ENCODE measurements at regions not wholly inside any gene's neighbourhood (a gene's known extent, or its start where the extent isn't known, plus 50 kb on each side); places are given as distances from the start of the nearest gene placed in this dataset.

DNA sequence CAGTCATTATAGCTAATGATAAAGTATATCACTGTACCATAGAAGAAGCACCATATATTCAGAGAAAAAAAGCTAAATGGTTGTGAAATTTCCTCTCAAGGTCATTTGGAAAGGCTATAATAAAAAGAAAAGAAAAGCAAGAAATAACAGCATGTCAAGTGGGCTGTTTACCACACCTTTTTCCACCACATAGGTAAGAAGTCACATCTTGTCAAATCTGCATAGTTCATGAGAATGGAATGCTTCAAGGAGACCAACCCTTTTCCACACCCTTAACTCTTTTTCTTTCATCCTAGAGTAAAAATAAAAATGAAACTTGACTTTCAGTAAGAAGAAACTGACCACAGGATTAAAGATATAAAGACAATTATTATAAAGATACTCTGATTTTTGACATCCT lies 91.2 kb downstream of the ATP6V1G3 start:
- DNase-seq (ENCODE audit: low spot score): no peak
- no peak overlapping the region for H3K27ac ChIP-seq (ENCODE audit: low read depth, low read length, poor library complexity, severe bottlenecking)
- H3K4me1 ChIP-seq (ENCODE audit: insufficient read depth, low read length, poor library complexity, severe bottlenecking): no peaks in the 10 kb centered on the region
- intact Hi-C loops (cut with micrococcal nuclease; ENCODE audit: unreplicated experiment): no loop called here
- POLR2A ChIA-PET (ENCODE audit: low non-redundant PET): no interaction called here
- BruUV-seq (replicated peaks): no TSS peak
- CTCF ChIA-PET: no interaction called here
- H3K27me3 ChIP-seq (replicated peaks; ENCODE audit: insufficient read depth, low read depth, low read length, poor library complexity): no peaks in the 10 kb centered on the region
- H3K36me3 ChIP-seq (ENCODE audit: insufficient read depth, low read length, poor library complexity, severe bottlenecking): no peaks in the 10 kb centered on the region
- no peak overlapping the region for H3K4me3 ChIP-seq (ENCODE audit: low read depth, low read length, poor library complexity, severe bottlenecking)
- H3K9me3 ChIP-seq (ENCODE audit: low read depth, low read length, poor library complexity, severe bottlenecking): no peaks in the 10 kb centered on the region
- TF ChIP-seq, protein P1, sequence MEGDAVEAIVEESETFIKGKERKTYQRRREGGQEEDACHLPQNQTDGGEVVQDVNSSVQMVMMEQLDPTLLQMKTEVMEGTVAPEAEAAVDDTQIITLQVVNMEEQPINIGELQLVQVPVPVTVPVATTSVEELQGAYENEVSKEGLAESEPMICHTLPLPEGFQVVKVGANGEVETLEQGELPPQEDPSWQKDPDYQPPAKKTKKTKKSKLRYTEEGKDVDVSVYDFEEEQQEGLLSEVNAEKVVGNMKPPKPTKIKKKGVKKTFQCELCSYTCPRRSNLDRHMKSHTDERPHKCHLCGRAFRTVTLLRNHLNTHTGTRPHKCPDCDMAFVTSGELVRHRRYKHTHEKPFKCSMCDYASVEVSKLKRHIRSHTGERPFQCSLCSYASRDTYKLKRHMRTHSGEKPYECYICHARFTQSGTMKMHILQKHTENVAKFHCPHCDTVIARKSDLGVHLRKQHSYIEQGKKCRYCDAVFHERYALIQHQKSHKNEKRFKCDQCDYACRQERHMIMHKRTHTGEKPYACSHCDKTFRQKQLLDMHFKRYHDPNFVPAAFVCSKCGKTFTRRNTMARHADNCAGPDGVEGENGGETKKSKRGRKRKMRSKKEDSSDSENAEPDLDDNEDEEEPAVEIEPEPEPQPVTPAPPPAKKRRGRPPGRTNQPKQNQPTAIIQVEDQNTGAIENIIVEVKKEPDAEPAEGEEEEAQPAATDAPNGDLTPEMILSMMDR (conservative IDR thresholded peaks at IDR 0.05; ENCODE audit: low read depth, low read length): no peak
- no peak for TF ChIP-seq EZH2 (IDR thresholded peaks at IDR 0.05; ENCODE audit: borderline replicate concordance, low read depth, low read length, poor library complexity, severe bottlenecking)

DNA sequence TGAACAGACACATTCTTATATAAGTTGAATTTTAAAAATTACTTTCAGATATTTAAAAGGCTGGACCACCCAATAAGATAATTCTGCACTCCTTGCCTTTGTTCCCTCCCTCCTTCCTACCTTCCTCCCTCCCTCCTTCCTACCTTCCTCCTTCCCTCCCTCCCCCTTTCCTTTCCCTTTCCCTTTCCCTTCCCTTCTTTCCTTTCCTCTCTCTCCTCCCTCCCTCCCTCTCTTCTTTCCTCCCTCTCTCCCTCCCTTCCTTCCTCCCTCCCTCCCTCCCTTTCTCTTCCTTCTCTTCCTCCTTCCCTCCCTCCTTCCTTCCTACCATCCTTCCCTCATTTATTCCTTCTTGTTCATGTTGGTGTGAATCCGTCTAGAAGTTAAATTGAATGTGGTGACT lies 93.0 kb downstream of the ATP6V1G3 start:
- intact Hi-C loops (cut with micrococcal nuclease; ENCODE audit: unreplicated experiment): no loop called here
- no peaks in the 10 kb centered on the region for H3K27me3 ChIP-seq (replicated peaks; ENCODE audit: insufficient read depth, low read depth, low read length, poor library complexity)
- TF ChIP-seq EZH2 (IDR thresholded peaks at IDR 0.05; ENCODE audit: borderline replicate concordance, low read depth, low read length, poor library complexity, severe bottlenecking): no peak
- TF ChIP-seq, protein P1 (conservative IDR thresholded peaks at IDR 0.05; ENCODE audit: low read depth, low read length): no peak
- no peak for DNase-seq (ENCODE audit: low spot score)
- no peak overlapping the region for H3K27ac ChIP-seq (ENCODE audit: low read depth, low read length, poor library complexity, severe bottlenecking)
- ChIA-PET CTCF (no interaction called here), POLR2A (ENCODE audit: low non-redundant PET) (no interaction called here)
- no peaks in the 10 kb centered on the region for H3K36me3 ChIP-seq (ENCODE audit: insufficient read depth, low read length, poor library complexity, severe bottlenecking)
- no peaks in the 10 kb centered on the region for H3K9me3 ChIP-seq (ENCODE audit: low read depth, low read length, poor library complexity, severe bottlenecking)
- H3K4me3 ChIP-seq (ENCODE audit: low read depth, low read length, poor library complexity, severe bottlenecking): no peak overlapping the region
- no peaks in the 10 kb centered on the region for H3K4me1 ChIP-seq (ENCODE audit: insufficient read depth, low read length, poor library complexity, severe bottlenecking)
- BruUV-seq (replicated peaks): no TSS peak

DNA sequence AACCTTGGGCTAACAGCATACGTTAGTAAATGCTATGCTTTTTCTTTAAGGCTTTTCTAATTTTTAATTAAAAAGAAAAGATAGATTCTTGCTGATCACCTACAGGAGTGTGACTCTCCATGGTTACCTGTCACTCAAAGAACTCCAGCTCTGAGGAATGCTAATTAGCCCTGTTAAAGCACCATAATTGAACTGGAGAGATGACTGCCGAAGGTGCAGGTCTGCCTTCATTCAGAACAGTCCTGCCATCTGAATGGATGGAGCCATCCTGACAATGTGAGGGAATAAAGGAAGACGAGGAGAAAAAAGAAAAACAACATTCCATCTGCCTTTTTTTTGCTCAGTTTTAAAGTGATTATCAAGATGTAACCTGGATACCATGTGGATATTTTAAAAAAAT lies 94.6 kb downstream of the ATP6V1G3 start:
- ChIA-PET POLR2A (ENCODE audit: low non-redundant PET) (no interaction called here), CTCF (no interaction called here)
- no TSS peak for BruUV-seq (replicated peaks)

More for the DNA sequence above, 94.6 kb downstream of the ATP6V1G3 start:
- H3K4me3 ChIP-seq (ENCODE audit: low read depth, low read length, poor library complexity, severe bottlenecking): no peak overlapping the region
- H3K36me3 ChIP-seq (ENCODE audit: insufficient read depth, low read length, poor library complexity, severe bottlenecking): no peaks in the 10 kb centered on the region
- no peak overlapping the region for H3K27ac ChIP-seq (ENCODE audit: low read depth, low read length, poor library complexity, severe bottlenecking)
- no peaks in the 10 kb centered on the region for H3K27me3 ChIP-seq (replicated peaks; ENCODE audit: insufficient read depth, low read depth, low read length, poor library complexity)
- no peaks in the 10 kb centered on the region for H3K4me1 ChIP-seq (ENCODE audit: insufficient read depth, low read length, poor library complexity, severe bottlenecking)
- intact Hi-C loops (cut with micrococcal nuclease; ENCODE audit: unreplicated experiment): no loop called here
- no peak for DNase-seq (ENCODE audit: low spot score)
- H3K9me3 ChIP-seq (ENCODE audit: low read depth, low read length, poor library complexity, severe bottlenecking): no peaks in the 10 kb centered on the region
- TF ChIP-seq, protein P1 (conservative IDR thresholded peaks at IDR 0.05; ENCODE audit: low read depth, low read length): no peak
- TF ChIP-seq EZH2 (IDR thresholded peaks at IDR 0.05; ENCODE audit: borderline replicate concordance, low read depth, low read length, poor library complexity, severe bottlenecking): no peak
